BLaER1 treated with 17β-estradiol and CSF1 and Interleukin-3, amounts not matched to agents 10 nM and 100 nM (cell line): ENCODE measurements at regions not wholly inside any gene's neighbourhood (a gene's known extent, or its start where the extent isn't known, plus 50 kb on each side); places are given as distances from the start of the nearest gene placed in this dataset.
"Not testable (repeated sequence)": the region's sequence is repeated elsewhere in the genome, so short reads cannot be mapped to it uniquely, and the experiment has no call there.

ENCODE experiments used
- H3K27ac ChIP-seq, 11 experiments: shearing (Covaris generic); formaldehyde crosslinking; 2 replicates each; pipeline ENCODE4 v1.8.1; 2022
- H3K27me3 ChIP-seq, 11 experiments: shearing (Covaris generic); formaldehyde crosslinking; 2 replicates each; pipeline ENCODE4 v1.8.1; 2022
- H3K36me3 ChIP-seq, 11 experiments: shearing (Covaris generic); formaldehyde crosslinking; 2 replicates each; pipeline ENCODE4 v1.8.1; 2022
- H3K4me1 ChIP-seq, 10 experiments: shearing (Covaris generic); formaldehyde crosslinking; 2 replicates each; pipeline ENCODE4 v1.8.1; 2022
- H3K4me2 ChIP-seq, 11 experiments: shearing (Covaris generic); formaldehyde crosslinking; 2 replicates each; pipeline ENCODE4 v1.8.1; 2022
- H3K4me3 ChIP-seq, 10 experiments: shearing (Covaris generic); formaldehyde crosslinking; 2 replicates each; pipeline ENCODE4 v1.8.1; 2022
- H3K9ac ChIP-seq, 11 experiments: shearing (Covaris generic); formaldehyde crosslinking; 2 replicates each; pipeline ENCODE4 v1.8.1; 2022
- H3K9me3 ChIP-seq, 11 experiments: shearing (Covaris generic); formaldehyde crosslinking; replicated peaks in 1 of 11; 2 replicates each; pipeline ENCODE4 v1.8.1; 2022
- H4K20me1 ChIP-seq, 11 experiments: shearing (Covaris generic); formaldehyde crosslinking; 2 replicates each; pipeline ENCODE4 v1.8.1; 2022
- Cebpa-rat ChIP-seq, 11 experiments: shearing (Covaris generic); IDR thresholded peaks; 2 replicates each; pipeline ENCODE4 v1.8.1; 2022

DNA sequence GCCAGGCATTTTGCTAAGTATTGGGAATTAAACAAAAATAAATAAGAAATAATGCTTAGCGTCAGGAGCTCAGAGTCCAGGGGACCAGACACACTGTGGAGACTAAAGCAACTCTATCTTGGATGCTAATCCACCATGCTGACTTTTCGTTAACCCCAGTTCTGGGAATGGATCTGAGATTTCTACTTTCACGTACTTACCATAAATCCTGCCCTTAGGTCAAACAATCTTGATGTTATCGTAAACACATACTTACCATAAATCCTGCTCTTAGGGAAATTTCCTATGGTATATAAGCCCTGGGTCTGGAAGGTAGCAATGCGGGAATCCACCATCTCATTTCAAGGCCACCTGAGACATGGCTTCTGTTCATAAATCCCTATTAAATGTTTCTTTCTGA is 204.5 kb upstream of the IGFBP7 start:
- Histone ChIP-seq H3K9ac (no peak overlapping the region), H3K9me3 (no peaks in the 10 kb centered on the region), H3K27ac (no peak overlapping the region), H3K4me3 (no peak overlapping the region), H4K20me1 (no peaks in the 10 kb centered on the region), H3K4me1 (no peaks in the 10 kb centered on the region), H3K36me3 (no peaks in the 10 kb centered on the region), H3K4me2 (no peak overlapping the region), H3K27me3 (no peaks in the 10 kb centered on the region)
- no peak for TF ChIP-seq Cebpa-rat (IDR thresholded peaks at IDR 0.05)

- Histone ChIP-seq H3K9ac (no peak overlapping the region), H3K27me3 (no peaks in the 10 kb centered on the region), H3K4me3 (no peak overlapping the region), H3K27ac (no peak overlapping the region), H3K36me3 (no peaks in the 10 kb centered on the region), H3K4me2 (no peak overlapping the region), H4K20me1 (no peaks in the 10 kb centered on the region), H3K9me3 (no peaks in the 10 kb centered on the region), H3K4me1 (no peaks in the 10 kb centered on the region)
- TF ChIP-seq Cebpa-rat (IDR thresholded peaks at IDR 0.05), result no peak
Observed at GRCh38 chr4:57312296-57312695, 202.1 kb upstream of the IGFBP7 start.

- Histone ChIP-seq H3K36me3 (no peaks in the 10 kb centered on the region), H3K9me3 (no peaks in the 10 kb centered on the region), H3K27ac (no peak overlapping the region), H4K20me1 (no peaks in the 10 kb centered on the region), H3K4me2 (no peak overlapping the region), H3K9ac (no peak overlapping the region), H3K27me3 (no peaks in the 10 kb centered on the region), H3K4me3 (no peak overlapping the region), H3K4me1 (no peaks in the 10 kb centered on the region)
- no peak for TF ChIP-seq Cebpa-rat (IDR thresholded peaks at IDR 0.05)
Observed at GRCh38 chr4:57309658-57310057, 199.5 kb upstream of the IGFBP7 start.

- Histone ChIP-seq H3K4me1 (no peaks in the 10 kb centered on the region), H3K4me2 (no peak overlapping the region), H3K27me3 (no peaks in the 10 kb centered on the region), H3K4me3 (no peak overlapping the region), H4K20me1 (no peaks in the 10 kb centered on the region), H3K9me3 (no peaks in the 10 kb centered on the region), H3K36me3 (no peaks in the 10 kb centered on the region), H3K9ac (no peak overlapping the region), H3K27ac (no peak overlapping the region)
- TF ChIP-seq Cebpa-rat (IDR thresholded peaks at IDR 0.05), result no peak
Observed at GRCh38 chr4:57308301-57308700, 198.1 kb upstream of the IGFBP7 start.

- no peak overlapping the region for H3K4me3 ChIP-seq
- H3K9ac ChIP-seq, result no peak overlapping the region
- no peaks in the 10 kb centered on the region for H3K27me3 ChIP-seq
- no peak overlapping the region for H3K4me2 ChIP-seq
- H3K9me3 ChIP-seq, result peaks cover 0 to 6% (median 0%) of the 10 kb centered on the region in 11 experiments; a peak in 5 of 22 replicates
- no peaks in the 10 kb centered on the region for H3K36me3 ChIP-seq
- no peak overlapping the region for H3K27ac ChIP-seq
- H3K4me1 ChIP-seq, result no peaks in the 10 kb centered on the region
- no peak for TF ChIP-seq Cebpa-rat (IDR thresholded peaks at IDR 0.05)
- no peaks in the 10 kb centered on the region for H4K20me1 ChIP-seq
Observed at GRCh38 chr4:57305836-57306235, 195.7 kb upstream of the IGFBP7 start.

DNA sequence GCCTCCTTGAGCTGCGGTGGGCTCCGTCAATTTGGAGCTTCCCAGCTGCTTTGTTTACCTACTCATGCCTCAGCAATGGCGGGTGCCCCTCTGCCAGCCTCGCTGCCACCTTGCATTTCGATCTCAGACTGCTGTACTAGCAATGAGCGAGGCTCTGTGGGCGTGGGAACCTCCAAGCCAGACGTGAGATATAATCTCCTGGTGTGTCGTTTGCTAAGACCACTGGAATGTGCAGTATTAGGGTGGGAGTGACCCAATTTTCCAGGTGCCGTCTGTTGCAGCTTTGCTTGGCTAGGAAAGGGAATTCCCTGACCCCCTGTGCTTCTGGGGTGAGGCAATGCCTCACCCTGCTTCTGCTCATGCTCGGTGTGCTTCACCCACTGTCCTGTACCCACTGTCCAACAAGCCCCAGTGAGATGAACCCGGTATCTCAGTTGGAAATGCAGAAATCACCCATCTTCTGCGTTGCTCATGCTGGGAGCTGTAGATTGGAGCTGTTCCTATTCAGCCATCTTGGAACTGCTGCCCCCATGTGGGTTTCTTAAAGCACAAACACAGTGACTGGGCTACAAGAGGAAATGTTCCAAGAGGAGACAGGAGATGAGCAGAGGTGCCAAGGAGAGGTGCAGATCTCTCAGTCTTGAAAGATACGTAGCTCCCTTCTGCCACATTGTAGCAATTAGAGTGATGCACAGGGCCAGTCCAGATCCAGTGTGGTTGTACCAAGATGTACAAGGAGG is 193.0 kb upstream of the IGFBP7 start:
- no peak for TF ChIP-seq Cebpa-rat (IDR thresholded peaks at IDR 0.05)
- Histone ChIP-seq H3K27me3 (no peaks in the 10 kb centered on the region), H3K4me3 (no peak overlapping the region), H3K27ac (no peak overlapping the region), H3K4me2 (no peak overlapping the region), H3K36me3 (no peaks in the 10 kb centered on the region), H3K4me1 (no peaks in the 10 kb centered on the region), H3K9ac (no peak overlapping the region), H3K9me3 (peaks cover 14 to 26% (median 17%) of the 10 kb centered on the region in 11 experiments), H4K20me1 (no peaks in the 10 kb centered on the region)

DNA sequence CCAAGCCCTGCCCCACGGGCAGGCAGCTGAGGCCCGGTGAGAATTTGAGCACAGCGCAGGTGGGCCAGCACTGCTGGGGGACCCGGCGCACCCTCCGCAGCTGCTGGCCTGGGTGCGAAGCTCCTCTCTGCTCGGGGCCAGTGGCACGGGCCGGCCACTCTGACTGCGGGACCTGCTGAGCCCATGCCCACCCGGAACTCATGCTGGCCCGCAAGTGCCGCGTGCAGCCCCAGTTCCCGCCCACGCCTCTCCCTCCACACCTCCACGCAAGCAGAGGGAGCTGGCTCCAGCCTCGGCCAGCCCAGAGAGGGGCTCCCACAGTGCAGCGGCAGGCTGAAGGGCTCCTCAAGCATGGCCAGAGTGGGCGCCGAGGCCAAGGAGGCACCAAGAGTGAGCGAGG is 190.1 kb upstream of the IGFBP7 start:
- not testable (repeated sequence) for H4K20me1 ChIP-seq, H3K4me3 ChIP-seq, H3K4me1 ChIP-seq, H3K27ac ChIP-seq, H3K4me2 ChIP-seq, H3K27me3 ChIP-seq, H3K9ac ChIP-seq, H3K36me3 ChIP-seq
- H3K9me3 ChIP-seq, result peaks cover 14 to 26% (median 17%) of the 10 kb centered on the region in 11 experiments

- no peaks in the 10 kb centered on the region for H3K27me3 ChIP-seq
- no peak overlapping the region for H3K9ac ChIP-seq
- H4K20me1 ChIP-seq, result no peaks in the 10 kb centered on the region
- no peak overlapping the region for H3K4me3 ChIP-seq
- TF ChIP-seq Cebpa-rat (IDR thresholded peaks at IDR 0.05), result no peak
- no peak overlapping the region for H3K4me2 ChIP-seq
- H3K4me1 ChIP-seq, result no peaks in the 10 kb centered on the region
- no peaks in the 10 kb centered on the region for H3K36me3 ChIP-seq
- no peaks in the 10 kb centered on the region for H3K9me3 ChIP-seq
- H3K27ac ChIP-seq, result no peak overlapping the region
Observed at GRCh38 chr4:57291911-57292310, 181.7 kb upstream of the IGFBP7 start.

GRCh38 chr4:57287687-57288604 is 177.8 kb upstream of the IGFBP7 start:
- Histone ChIP-seq H3K4me3 (no peak overlapping the region), H4K20me1 (no peaks in the 10 kb centered on the region), H3K9me3 (no peaks in the 10 kb centered on the region), H3K4me1 (no peaks in the 10 kb centered on the region), H3K27me3 (no peaks in the 10 kb centered on the region), H3K27ac (no peak overlapping the region), H3K4me2 (no peak overlapping the region), H3K9ac (no peak overlapping the region), H3K36me3 (no peaks in the 10 kb centered on the region)
- TF ChIP-seq Cebpa-rat (IDR thresholded peaks at IDR 0.05), result no peak

DNA sequence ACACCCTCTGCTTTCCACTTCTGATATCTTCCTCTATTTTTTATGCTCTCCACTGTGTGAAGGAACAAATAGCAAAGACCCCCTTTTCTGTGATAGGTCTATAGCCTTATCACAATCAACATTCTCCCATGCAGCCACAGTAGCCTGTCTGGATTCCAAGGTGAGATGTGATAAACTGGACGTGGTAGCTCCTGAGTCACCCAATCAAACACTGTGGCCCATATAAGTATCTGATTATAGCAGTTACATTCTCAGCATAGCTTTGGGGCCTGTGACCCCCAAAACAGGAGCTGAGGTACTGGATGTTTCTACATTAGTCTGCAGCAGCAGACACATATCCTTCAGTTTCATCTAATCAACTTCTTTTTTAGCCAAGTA is 172.7 kb upstream of the IGFBP7 start:
- Histone ChIP-seq H3K27ac (no peak overlapping the region), H3K4me2 (no peak overlapping the region), H4K20me1 (no peaks in the 10 kb centered on the region)

More for the DNA sequence above, 172.7 kb upstream of the IGFBP7 start:
- Histone ChIP-seq H3K9ac (no peak overlapping the region), H3K4me3 (no peak overlapping the region), H3K27me3 (no peaks in the 10 kb centered on the region), H3K9me3 (no peaks in the 10 kb centered on the region), H3K36me3 (no peaks in the 10 kb centered on the region), H3K4me1 (no peaks in the 10 kb centered on the region)
- TF ChIP-seq Cebpa-rat (IDR thresholded peaks at IDR 0.05), result no peak
